Skeletal muscle satellite cell (primary cell): ENCODE measurements at regions not wholly inside any gene's neighbourhood (a gene's known extent, or its start where the extent isn't known, plus 50 kb on each side); places are given as distances from the start of the nearest gene placed in this dataset.
A peak's percentile ranks its signal among the peaks of the same experiment; 100 is the strongest.

Experiments used
- H3K27me3 ChIP-seq: 2 replicates; pipeline ENCODE4 v1.7.0; 2013; ENCODE audit warnings: low read length; ENCODE audit not compliant: control insufficient read depth, insufficient read depth
- H3K36me3 ChIP-seq: 2 replicates; pipeline ENCODE4 v1.7.0; 2013; ENCODE audit warnings: mild to moderate bottlenecking, control low read depth, low read length; ENCODE audit not compliant: insufficient read depth
- H3K4me1 ChIP-seq: 2 replicates; pipeline ENCODE4 v1.7.0; 2013; ENCODE audit warnings: low read length; ENCODE audit not compliant: control insufficient read depth, insufficient read depth
- H3K4me2 ChIP-seq: 2 replicates; pipeline ENCODE4 v1.7.0; 2013; ENCODE audit warnings: mild to moderate bottlenecking, low read length
- H3K4me3 ChIP-seq: 2 replicates; pipeline ENCODE4 v1.7.0; 2013; ENCODE audit warnings: low read length
- H3K9ac ChIP-seq: 2 replicates; pipeline ENCODE4 v1.7.0; 2013; ENCODE audit warnings: mild to moderate bottlenecking, low read depth, low read length, moderate library complexity
- H3K9me3 ChIP-seq: replicated peaks from 2 replicates; pipeline ENCODE4 v1.7.0; 2013; ENCODE audit warnings: mild to moderate bottlenecking, control low read depth, low read length

DNA sequence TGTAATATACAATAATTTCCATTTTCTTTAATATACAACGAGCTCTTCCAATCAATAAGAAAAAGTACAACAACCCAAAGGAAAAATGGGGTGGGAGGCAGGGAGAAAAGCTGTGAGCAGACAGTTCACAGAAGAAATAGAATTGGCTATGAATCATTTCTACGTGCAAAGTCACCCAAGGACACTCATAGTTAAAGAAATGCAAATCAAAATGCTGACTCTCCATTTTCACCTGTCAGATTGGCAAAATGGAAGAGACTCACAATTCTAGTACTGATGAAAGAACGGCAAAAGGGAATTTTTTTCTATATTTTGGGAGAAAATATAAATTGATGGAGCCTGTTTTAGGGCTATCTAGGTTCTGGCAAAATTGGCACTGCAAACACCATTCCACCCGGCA, 116.3 kb upstream of the MEF2A start:
- Histone ChIP-seq H3K4me1 (peaks cover 26% of the 10 kb centered on the region), H3K27me3 (no peaks in the 10 kb centered on the region), H3K36me3 (no peaks in the 10 kb centered on the region), H3K4me3 (no peak overlapping the region), H3K9ac (no peak overlapping the region), H3K9me3 (no peaks in the 10 kb centered on the region), H3K4me2 (no peak overlapping the region)

DNA sequence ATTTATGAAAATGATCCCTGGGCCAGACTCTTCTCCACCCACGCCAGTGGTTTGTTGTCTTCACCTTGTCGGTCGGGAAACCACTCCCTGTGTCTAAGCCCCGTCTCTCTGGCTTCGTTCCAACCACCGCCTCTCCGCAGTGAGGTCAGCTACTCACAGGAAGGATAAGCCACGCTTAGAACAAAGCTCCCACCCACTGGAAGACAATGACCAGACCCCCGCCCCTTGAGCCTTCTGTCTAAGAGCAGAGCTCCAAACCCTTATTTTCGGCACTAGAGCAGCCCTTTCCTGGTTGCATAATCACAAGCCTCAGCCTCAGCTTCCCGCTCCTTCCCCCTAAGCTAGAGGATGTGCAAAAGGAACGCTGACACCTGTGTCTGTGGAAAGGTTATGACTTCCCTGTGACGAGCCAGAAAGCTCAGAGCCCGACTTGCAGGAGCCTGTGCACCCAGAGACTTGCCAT, 114.9 kb upstream of the MEF2A start:
- no peak overlapping the region for H3K4me3 ChIP-seq
- H3K36me3 ChIP-seq: no peaks in the 10 kb centered on the region
- peaks cover 40% of the 10 kb centered on the region for H3K4me1 ChIP-seq
- H3K4me2 ChIP-seq: no peak overlapping the region
- no peak overlapping the region for H3K9ac ChIP-seq
- no peaks in the 10 kb centered on the region for H3K9me3 ChIP-seq
- no peaks in the 10 kb centered on the region for H3K27me3 ChIP-seq

DNA sequence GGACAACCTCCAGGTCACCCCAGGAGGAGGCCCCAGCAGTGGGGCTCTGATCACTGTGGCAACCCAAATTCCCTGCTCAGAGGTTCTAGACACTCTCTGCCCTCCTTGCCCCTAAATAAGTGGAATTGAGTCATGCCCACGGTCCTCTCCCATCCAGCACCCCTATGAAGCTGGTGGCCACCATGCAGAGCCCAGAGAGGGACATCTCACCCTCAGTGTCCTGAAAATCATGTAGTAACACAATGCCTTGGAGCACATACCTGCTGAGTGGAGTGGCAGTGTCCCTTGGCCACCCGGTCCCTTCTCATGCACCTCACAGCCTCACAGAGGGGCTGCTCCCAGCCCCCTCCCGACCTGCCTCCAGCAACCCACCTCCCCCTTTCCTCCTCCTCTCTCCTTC, 114.3 kb upstream of the MEF2A start:
- Histone ChIP-seq H3K4me1 (peaks cover 43% of the 10 kb centered on the region), H3K9ac (no peak overlapping the region), H3K4me2 (no peak overlapping the region), H3K27me3 (no peaks in the 10 kb centered on the region), H3K36me3 (no peaks in the 10 kb centered on the region), H3K9me3 (no peaks in the 10 kb centered on the region), H3K4me3 (no peak overlapping the region)

DNA sequence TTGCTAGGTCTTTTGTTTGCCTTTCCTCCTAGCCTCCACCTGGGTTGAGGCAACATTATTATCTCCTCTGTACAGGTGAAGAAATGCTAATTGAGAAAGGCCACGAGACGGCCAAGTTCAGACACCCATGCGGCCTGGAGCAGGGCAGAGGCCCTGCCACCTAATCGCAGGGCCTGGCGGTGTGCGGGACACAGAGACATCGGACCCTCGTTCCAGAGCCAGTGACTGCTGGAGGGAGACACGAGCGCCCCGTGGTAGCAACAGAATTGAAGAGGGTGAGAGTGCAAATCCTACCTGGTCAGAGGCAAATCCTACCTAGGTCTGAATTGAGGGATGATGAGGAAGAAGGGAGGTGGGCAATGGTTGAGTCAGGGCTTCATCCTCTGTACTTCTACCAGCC, 113.8 kb upstream of the MEF2A start:
- H3K9me3 ChIP-seq: no peaks in the 10 kb centered on the region
- peak overlapping the region; percentile 62 for H3K9ac ChIP-seq
- no peaks in the 10 kb centered on the region for H3K36me3 ChIP-seq
- H3K4me1 ChIP-seq: peaks cover 43% of the 10 kb centered on the region
- no peak overlapping the region for H3K4me2 ChIP-seq
- H3K4me3 ChIP-seq: no peak overlapping the region
- H3K27me3 ChIP-seq: no peaks in the 10 kb centered on the region

GRCh38 chr15:99452728-99453636, 112.8 kb upstream of the MEF2A start:
- H3K27me3 ChIP-seq: no peaks in the 10 kb centered on the region
- H3K36me3 ChIP-seq: no peaks in the 10 kb centered on the region
- H3K4me1 ChIP-seq: peaks cover 43% of the 10 kb centered on the region
- H3K4me3 ChIP-seq: peak overlapping the region; percentile 5
- H3K9ac ChIP-seq: peak overlapping the region; percentile 62
- H3K9me3 ChIP-seq: no peaks in the 10 kb centered on the region
- H3K4me2 ChIP-seq: peak overlapping the region; percentile 60

GRCh38 chr15:99453637-99454030, 112.2 kb upstream of the MEF2A start:
- Histone ChIP-seq H3K27me3 (no peaks in the 10 kb centered on the region), H3K9ac (no peak overlapping the region), H3K9me3 (no peaks in the 10 kb centered on the region), H3K4me2 (no peak overlapping the region), H3K4me1 (peaks cover 43% of the 10 kb centered on the region), H3K4me3 (no peak overlapping the region), H3K36me3 (no peaks in the 10 kb centered on the region)

GRCh38 chr15:99454107-99454809, 111.5 kb upstream of the MEF2A start:
- peak overlapping the region; percentile 53 for H3K4me2 ChIP-seq
- peak overlapping the region; percentile 0 for H3K4me3 ChIP-seq
- H3K9ac ChIP-seq: peak overlapping the region; percentile 59

DNA sequence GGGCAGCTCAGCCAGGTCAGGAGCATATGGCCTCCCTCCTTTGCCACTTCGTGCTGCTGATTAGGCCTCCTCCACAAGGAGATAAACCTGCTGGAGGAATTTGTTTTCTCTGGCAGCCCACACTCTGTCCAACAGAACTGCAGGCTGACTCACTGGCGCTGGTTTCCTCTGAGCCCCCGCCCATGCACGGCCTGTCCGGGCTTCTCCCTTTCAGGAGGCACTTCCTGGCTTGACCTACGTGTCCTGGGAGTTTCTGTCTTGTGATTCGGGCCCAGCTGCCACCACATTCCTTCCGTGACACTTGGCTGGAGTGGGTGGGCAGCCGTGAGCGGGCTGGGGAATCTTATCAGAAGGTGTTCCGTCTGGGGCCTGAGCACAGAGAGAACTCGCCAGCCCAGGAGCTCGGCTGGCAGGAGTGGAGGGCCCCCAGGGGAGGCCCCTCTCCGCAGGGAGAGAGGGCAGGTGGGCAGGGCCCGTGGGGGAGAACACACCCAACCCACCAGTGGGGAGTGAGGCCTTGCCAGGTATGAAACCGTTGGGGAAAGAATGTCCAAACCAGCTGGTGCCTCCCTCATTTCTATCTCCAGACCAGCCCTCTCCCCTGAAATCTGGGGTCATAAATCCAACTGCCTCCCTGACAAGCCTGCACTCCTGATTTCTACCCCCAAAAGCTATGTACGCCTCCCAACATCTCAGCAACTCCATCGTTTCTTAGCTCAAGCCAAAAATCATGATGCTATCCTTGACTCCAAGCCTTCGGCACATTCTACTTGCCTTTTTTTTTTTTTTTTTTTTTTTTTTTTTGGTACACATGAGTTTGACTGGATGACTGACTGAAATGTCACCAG, 110.6 kb upstream of the MEF2A start:
- H3K27me3 ChIP-seq: no peaks in the 10 kb centered on the region
- peaks cover 43% of the 10 kb centered on the region for H3K4me1 ChIP-seq
- peak overlapping the region; percentile 75 for H3K9ac ChIP-seq
- H3K9me3 ChIP-seq: no peaks in the 10 kb centered on the region
- H3K4me3 ChIP-seq: peak overlapping the region; percentile 40
- H3K36me3 ChIP-seq: no peaks in the 10 kb centered on the region
- peak overlapping the region; percentile 71 for H3K4me2 ChIP-seq

More at GRCh38 chr15:99454107-99454809, 111.5 kb upstream of the MEF2A start:
- H3K27me3 ChIP-seq: no peaks in the 10 kb centered on the region
- H3K36me3 ChIP-seq: no peaks in the 10 kb centered on the region
- H3K9me3 ChIP-seq: no peaks in the 10 kb centered on the region
- peaks cover 43% of the 10 kb centered on the region for H3K4me1 ChIP-seq

DNA sequence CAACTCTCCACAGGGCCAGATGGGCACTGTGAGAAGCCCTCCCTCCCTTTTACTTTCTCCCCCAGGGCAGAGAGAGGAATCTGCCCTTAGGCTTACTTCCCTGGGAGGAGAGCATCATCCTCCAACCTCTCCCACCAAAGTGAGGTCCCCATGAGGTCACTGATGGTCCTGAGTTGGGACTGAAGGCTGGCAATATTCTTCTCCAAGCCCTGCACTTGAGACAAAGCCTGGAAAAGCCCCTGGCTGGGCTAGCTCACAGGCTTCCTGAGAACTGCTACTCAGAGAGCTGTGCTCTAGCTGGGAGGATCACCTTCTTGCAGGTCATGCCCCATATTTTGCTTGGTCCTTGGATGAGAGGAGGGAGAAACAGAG, 110.0 kb upstream of the MEF2A start:
- Histone ChIP-seq H3K4me3 (no peak overlapping the region), H3K27me3 (no peaks in the 10 kb centered on the region), H3K9me3 (no peaks in the 10 kb centered on the region), H3K4me1 (peaks cover 43% of the 10 kb centered on the region), H3K36me3 (no peaks in the 10 kb centered on the region), H3K9ac (peak overlapping the region; percentile 75), H3K4me2 (no peak overlapping the region)

DNA sequence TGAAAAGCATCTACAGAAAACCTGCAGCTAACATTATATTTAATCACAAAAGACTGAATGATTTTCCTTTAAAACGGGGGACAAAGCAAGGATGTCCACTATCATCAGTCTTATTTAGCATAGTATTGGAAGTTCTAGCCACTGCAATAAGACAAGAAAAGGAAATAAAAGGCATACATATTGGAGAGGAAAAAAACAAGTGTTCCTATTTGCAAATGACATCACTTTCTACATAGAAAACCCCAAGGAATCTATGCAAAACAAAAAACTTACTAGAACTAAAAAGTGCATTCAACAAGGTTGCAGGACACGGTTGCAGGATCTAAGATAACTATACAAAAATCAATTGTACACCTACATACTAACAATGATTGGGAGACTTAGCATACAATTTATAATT, 101.6 kb upstream of the MEF2A start:
- no peak overlapping the region for H3K4me2 ChIP-seq
- H3K36me3 ChIP-seq: no peaks in the 10 kb centered on the region
- no peaks in the 10 kb centered on the region for H3K27me3 ChIP-seq
- no peaks in the 10 kb centered on the region for H3K4me1 ChIP-seq
- no peak overlapping the region for H3K9ac ChIP-seq
- H3K4me3 ChIP-seq: no peak overlapping the region
- H3K9me3 ChIP-seq: no peaks in the 10 kb centered on the region

GRCh38 chr15:99466701-99467337, 99.0 kb upstream of the MEF2A start:
- Histone ChIP-seq H3K4me1 (no peaks in the 10 kb centered on the region), H3K4me3 (no peak overlapping the region), H3K4me2 (no peak overlapping the region), H3K27me3 (no peaks in the 10 kb centered on the region), H3K9me3 (no peaks in the 10 kb centered on the region), H3K9ac (no peak overlapping the region), H3K36me3 (no peaks in the 10 kb centered on the region)
